ENCODE measurements at regions not wholly inside any gene's neighbourhood (a gene's known extent, or its start where the extent isn't known, plus 50 kb on each side); places are given as distances from the start of the nearest gene placed in this dataset.
A peak's percentile ranks its signal among the peaks of the same experiment; 100 is the strongest.

- H3K36me3 ChIP-seq (ENCODE audit: control insufficient read depth, insufficient read depth, low read length): no peaks in the 10 kb centered on the region
- in situ Hi-C loops (cut with MboI) (no loop called here), intact Hi-C loops (cut with micrococcal nuclease) (no loop called here)
- peak; percentile 78 for ATAC-seq
- H3K79me2 ChIP-seq (ENCODE audit: control insufficient read depth, insufficient read depth, low read length): no peaks in the 10 kb centered on the region
- peaks cover 4% of the 10 kb centered on the region for H3K9me1 ChIP-seq (ENCODE audit: control insufficient read depth, insufficient read depth, low read length)
- H2AFZ ChIP-seq (ENCODE audit: low read depth, low read length): no peak overlapping the region
- no peaks in the 10 kb centered on the region for H3K9me3 ChIP-seq (replicated peaks; ENCODE audit: control insufficient read depth, insufficient read depth, low read depth, low read length)
- CTCF ChIA-PET (ENCODE audit: low intra/inter-chr PET ratio): interaction anchor here (0.6 kb wide), 1 partner anchor 40 kb away, joined by 3 read pairs; no protein-coding TSS in a partner anchor
- H3K4me3 ChIP-seq: no peak overlapping the region
- H3K27ac ChIP-seq (ENCODE audit: extremely low read depth, low read depth, low read length): no peak overlapping the region
- under 1% methylated on average over 6 of the region's 6 CpGs for WGBS (ENCODE audit: insufficient coverage, low coverage, missing lambda C conversion rate)
- H3K4me2 ChIP-seq (ENCODE audit: insufficient read depth, low read length): no peak overlapping the region
- peaks cover 0 to 31% of the 10 kb centered on the region in 2 experiments; a peak in 3 of 5 replicates for H3K27me3 ChIP-seq (ENCODE audit: control insufficient read depth in 2 of 2, insufficient read depth in 2 of 2, low read length in 2 of 2)
- H3K4me1 ChIP-seq (replicated peaks in 1 of 2; ENCODE audit: control insufficient read depth in 2 of 2, insufficient read depth in 2 of 2, low read length in 2 of 2): no peaks in the 10 kb centered on the region
- DNase-seq (ENCODE audit: extremely low read depth in 1 of 4, low spot score in 3 of 4): peak; percentile 37 to 58 (median 49)
- POLR2A ChIA-PET: interaction anchor here (0.8 to 2.7 kb wide), 8 partner anchors 9 to 395 kb away, joined by 3 to 21 read pairs (median 3); no protein-coding TSS in a partner anchor
- no peak for FAIRE-seq
- no peak overlapping the region for H3K9ac ChIP-seq (ENCODE audit: insufficient read depth in 1 of 2, low read depth in 2 of 2, low read length in 2 of 2)
- H4K20me1 ChIP-seq (replicated peaks; ENCODE audit: control insufficient read depth, insufficient read depth, low read length): 0 out of 2 replicates have a peak, but pooled peaks cover 11% of the 10 kb centered on the region
- no TSS peak for BruUV-seq (replicated peaks)
- TF ChIP-seq NCOR1 (IDR thresholded peaks at IDR 0.05) (no peak), HMG20B (CRISPR knock-in tag; IDR thresholded peaks at IDR 0.05) (no peak), JUN (IDR thresholded peaks at IDR 0.05; ENCODE audit: borderline replicate concordance, low read depth, low read length) (no peak), JUN (CRISPR knock-in tag; IDR thresholded peaks at IDR 0.05; ENCODE audit: borderline replicate concordance) (no peak), MEIS2 (IDR thresholded peaks at IDR 0.05; ENCODE audit: partially characterized antibody) (no peak), HES1 (IDR thresholded peaks at IDR 0.05; ENCODE audit: low read depth) (no peak), RNF219 (CRISPR knock-in tag; IDR thresholded peaks at IDR 0.05) (no peak), NKRF (IDR thresholded peaks at IDR 0.05; ENCODE audit: borderline replicate concordance) (no peak), ZNF75A (CRISPR knock-in tag; IDR thresholded peaks at IDR 0.05) (no peak), CHAMP1 (IDR thresholded peaks at IDR 0.05) (no peak), TAL1 (IDR thresholded peaks at IDR 0.05) (no peak), RNF2 (IDR thresholded peaks at IDR 0.05) (no peak), ETV6 (IDR thresholded peaks at IDR 0.05; ENCODE audit: borderline replicate concordance in 1 of 2, low read depth in 2 of 2, low read length in 1 of 2) (no peak), ETV6 (CRISPR knock-in tag; IDR thresholded peaks at IDR 0.05; ENCODE audit: borderline replicate concordance) (no peak), PTBP1 (IDR thresholded peaks at IDR 0.05; ENCODE audit: low read depth, low read length) (no peak), ZNF589 (CRISPR knock-in tag; IDR thresholded peaks at IDR 0.05; ENCODE audit: low read depth) (no peak)
These were observed 111.2 kb downstream of the ZNF280B start for GRCh38 chr22:22397292-22397870.
